Choroid plexus epithelial cell (primary cell): ENCODE measurements at regions not wholly inside any gene's neighbourhood (a gene's known extent, or its start where the extent isn't known, plus 50 kb on each side); places are given as distances from the start of the nearest gene placed in this dataset.
"Not testable (repeated sequence)": the region's sequence is repeated elsewhere in the genome, so short reads cannot be mapped to it uniquely, and the experiment has no call there.

ENCODE experiments used
- DNase-seq: peaks from one replicate; pipeline ENCODE4 v3.0.0-alpha.2; 2010; ENCODE audit warnings: low read depth
- H3K4me3 ChIP-seq: 2 replicates; pipeline ENCODE4 v1.5.1; 2011; ENCODE audit warnings: low read depth, mild to moderate bottlenecking, control low read depth, low read length, moderate library complexity
- CTCF ChIP-seq: conservative IDR thresholded peaks from 2 replicates; pipeline ENCODE4 v1.5.1; 2011; ENCODE audit warnings: low read depth, mild to moderate bottlenecking, control low read depth, inconsistent platforms, low read length, moderate library complexity

GRCh38 chr4:29718136-29718535 is 1002.0 kb upstream of the PCDH7 start:
- no peak for DNase-seq
- no peak for TF ChIP-seq CTCF
- H3K4me3 ChIP-seq: no peak overlapping the region

- H3K4me3 ChIP-seq: no peak overlapping the region
- no peak for TF ChIP-seq CTCF
- DNase-seq: no peak
Measured at GRCh38 chr4:29722253-29722652, 997.9 kb upstream of the PCDH7 start.

GRCh38 chr4:29726938-29727337 is 993.2 kb upstream of the PCDH7 start:
- no peak for DNase-seq
- no peak for TF ChIP-seq CTCF
- H3K4me3 ChIP-seq: no peak overlapping the region

GRCh38 chr4:29734343-29735213 is 985.6 kb upstream of the PCDH7 start:
- no peak for TF ChIP-seq CTCF
- DNase-seq: no peak
- H3K4me3 ChIP-seq: no peak overlapping the region

- TF ChIP-seq CTCF: no peak
- no peak for DNase-seq
- no peak overlapping the region for H3K4me3 ChIP-seq
Measured at GRCh38 chr4:29756966-29757365, 963.2 kb upstream of the PCDH7 start.

GRCh38 chr4:29762151-29762550 is 958.0 kb upstream of the PCDH7 start:
- no peak overlapping the region for H3K4me3 ChIP-seq
- TF ChIP-seq CTCF: no peak
- DNase-seq: no peak

- TF ChIP-seq CTCF: no peak
- H3K4me3 ChIP-seq: no peak overlapping the region
- DNase-seq: no peak
Measured at GRCh38 chr4:29770627-29771026, 949.5 kb upstream of the PCDH7 start.

- not testable (repeated sequence) for H3K4me3 ChIP-seq, DNase-seq
Measured at GRCh38 chr4:29788123-29788522, 932.0 kb upstream of the PCDH7 start.
